ENCODE measurements at regions not wholly inside any gene's neighbourhood (a gene's known extent, or its start where the extent isn't known, plus 50 kb on each side); places are given as distances from the start of the nearest gene placed in this dataset.

DNA sequence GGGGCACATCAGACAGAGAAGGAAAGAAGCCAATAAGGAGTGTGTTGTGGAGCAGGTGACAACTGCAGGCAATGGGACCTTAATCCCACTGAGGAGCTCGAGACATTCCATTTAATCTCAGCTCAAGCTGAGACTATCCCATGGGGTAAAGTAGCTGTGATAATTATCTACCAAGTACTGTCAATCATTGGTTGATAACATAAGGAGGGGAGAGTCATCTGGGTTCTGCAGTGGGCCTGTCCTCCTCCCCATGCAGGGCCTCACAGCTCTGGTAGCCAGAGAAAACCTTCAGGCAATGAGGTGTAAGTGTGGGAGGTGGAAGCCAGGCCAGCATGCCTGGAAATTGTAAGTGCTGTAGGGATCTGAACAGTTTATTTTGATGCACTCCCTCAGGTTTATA, 375.0 kb upstream of the ARID1B start:
- DNase-seq = no peak

DNA sequence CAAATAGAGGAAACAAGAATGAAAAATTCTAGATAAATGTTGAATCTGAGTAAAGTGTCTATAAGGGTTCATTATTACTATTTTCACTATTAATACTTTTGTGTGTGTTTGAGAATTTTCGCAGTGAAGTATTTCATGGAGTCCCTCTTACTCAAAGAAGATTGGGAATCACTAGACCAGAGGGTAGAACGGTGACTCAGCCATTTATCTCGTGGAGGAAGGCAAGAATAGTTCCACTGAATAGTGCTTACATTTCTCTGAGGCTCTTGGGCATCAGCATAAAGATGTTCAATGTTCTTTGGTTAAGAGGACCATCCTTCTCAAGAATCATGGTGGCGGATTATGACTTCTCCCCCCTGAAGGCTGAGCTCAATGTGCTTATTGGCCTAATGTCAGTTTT, 376.7 kb upstream of the ARID1B start:
- no peak for DNase-seq

DNA sequence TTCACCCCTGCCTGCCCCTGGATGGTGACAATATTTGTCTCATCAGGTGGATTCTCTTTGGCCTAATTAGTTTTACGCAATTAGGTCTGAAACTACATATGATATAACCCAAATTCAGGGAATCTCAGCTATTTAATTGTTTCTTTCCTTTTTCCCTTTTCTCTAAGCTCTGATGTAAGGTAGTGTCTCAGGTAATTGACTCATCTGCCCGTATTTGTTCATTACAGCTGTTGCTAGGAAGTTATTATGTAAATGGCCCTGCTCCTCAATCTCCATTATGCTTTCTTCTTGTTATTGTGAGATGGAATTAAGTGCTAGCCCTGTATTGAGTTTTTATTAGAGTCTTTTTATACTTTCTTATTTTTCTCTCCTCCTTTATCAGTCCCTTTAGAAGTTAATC, 378.2 kb upstream of the ARID1B start:
- no peak for DNase-seq

DNA sequence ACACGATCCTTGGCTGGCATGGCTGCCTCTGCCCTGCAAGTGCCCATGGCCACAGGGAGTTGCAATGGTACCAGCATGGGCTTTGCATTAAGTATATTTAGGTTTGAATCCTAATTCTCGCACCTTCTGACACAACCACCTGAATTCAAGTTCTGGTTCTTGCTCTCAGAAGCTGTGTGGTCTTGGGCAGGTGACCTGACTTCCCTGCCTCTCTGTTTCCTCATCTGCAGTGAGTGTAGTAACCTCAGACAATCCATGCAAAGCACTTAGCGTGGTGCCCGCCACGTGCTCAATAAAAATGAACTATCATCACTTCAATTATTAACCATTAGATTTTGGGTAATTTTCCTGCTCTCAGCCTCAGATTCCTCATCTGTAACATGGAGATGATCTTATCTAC, 378.8 kb upstream of the ARID1B start:
- no peak for DNase-seq

DNA sequence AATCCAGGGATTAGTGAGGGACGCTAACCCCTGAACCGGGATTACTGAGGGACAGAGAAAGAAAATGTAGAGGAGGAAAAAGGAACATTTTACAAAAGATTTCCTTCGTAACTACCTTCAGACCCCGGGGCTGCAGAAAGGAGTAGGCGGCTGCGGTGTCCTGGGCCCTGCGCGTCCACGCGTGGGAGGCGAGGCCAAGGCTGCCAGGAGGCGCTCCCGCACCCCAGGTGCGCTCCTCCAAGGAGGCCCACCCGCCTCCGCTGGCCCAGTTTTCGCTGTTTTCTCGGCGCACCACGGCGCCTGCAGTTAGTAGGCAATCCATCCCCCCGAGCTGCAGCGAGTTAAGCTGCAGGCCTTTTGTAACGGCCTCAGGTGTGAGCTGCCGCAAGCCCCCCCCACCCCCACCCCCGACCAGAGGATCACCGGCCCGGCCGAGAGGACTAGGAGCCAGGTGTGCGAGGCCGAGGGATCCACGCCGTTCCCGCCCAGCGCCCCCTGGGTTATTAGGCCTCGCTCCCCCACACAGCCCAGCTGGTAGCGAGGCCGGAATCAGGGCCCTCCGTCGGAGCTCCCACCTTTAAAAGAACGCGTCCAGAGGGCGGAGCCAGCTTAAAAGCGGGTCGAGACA, 380.3 kb upstream of the ARID1B start:
- DNase-seq = no peak

DNA sequence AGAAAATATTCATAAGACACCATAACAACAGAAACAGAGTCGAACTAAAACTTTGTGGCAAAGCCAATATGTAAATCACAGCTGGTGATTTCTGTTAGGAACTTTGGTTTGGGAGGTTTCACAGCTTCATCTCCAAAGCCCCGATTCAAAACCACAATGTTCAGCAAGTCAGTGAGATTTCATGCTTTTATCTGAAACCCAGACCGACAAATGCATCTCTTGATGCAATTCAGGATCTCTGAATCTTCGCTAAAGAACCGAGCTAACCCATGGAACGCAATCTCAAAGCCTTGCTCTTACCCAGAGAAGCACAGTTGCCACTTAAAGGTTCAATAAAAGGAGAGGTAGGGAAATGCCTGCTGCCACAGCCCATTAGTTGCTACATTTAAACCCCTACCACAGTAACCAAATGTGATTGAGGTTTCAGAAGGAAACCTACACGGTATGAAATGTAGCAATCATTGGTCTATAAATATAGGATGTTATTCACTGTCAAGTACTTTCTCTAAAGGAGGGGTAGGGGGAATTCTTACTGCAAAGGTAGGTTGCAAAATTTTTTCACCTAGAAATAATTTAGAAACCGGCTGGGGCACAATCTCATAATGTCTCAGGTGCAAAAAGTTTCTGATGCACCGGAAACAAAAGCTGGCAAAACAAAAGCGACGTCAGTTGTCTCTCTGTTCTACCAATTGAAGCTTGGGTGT, 381.0 kb upstream of the ARID1B start:
- DNase-seq = no peak

DNA sequence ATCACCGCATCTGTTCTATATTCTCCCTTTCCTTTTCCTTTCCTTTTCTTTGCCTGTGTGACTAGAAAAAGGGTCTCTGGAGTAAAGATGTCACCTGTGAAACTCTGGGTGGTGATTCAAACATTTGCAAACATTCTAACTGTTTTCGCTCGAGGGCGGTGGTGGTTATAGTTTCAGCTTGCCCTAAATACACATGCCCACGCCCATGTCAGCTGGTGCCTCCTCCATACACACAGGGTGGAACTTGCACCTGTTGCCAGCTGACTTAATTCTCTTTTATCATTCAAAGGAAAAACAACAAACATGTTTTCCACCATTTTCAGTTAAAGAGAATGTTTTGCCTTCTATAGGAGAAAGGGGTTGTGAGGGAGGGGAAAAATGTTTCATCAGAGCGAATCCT, 381.9 kb upstream of the ARID1B start:
- no peak for DNase-seq

DNA sequence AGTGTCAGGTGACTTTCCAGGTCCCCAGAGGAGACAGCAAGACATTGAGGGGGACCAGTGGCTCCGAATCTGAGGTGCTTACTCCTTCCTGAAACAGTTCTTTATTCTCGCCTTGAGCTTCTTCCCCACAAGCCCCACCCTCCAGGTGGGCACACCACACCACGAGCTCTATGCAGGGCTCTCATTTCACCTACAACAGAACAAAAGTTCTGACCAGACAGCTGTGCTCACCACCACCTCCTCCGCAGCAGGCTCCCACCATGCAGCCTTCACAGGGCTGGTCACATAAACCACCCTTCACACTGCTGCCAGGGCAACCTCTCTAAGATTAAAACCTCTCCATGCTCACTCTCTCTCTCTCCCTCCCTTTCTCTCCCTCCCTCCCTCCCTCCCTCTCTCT, 384.5 kb upstream of the ARID1B start:
- no peak for DNase-seq

DNA sequence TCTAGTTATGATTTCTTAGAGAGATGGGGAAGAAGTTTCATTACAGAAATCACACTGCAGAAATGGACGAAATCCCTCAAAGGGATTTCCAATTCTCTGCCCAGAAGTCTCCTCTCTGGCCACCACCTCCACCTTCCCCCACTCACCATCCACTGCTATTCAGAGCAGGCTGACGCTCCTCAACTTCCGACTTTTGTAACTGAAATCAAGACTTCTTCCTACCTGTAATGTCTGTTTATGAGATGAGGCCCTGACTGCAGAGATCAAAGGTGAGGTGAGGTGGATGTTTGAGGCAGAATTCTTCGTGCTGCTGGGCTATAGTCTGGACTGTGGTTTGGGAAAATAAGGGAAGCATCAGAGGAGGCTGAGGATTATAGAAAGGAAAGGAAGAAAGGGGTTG, 385.2 kb upstream of the ARID1B start:
- no peak for DNase-seq

DNA sequence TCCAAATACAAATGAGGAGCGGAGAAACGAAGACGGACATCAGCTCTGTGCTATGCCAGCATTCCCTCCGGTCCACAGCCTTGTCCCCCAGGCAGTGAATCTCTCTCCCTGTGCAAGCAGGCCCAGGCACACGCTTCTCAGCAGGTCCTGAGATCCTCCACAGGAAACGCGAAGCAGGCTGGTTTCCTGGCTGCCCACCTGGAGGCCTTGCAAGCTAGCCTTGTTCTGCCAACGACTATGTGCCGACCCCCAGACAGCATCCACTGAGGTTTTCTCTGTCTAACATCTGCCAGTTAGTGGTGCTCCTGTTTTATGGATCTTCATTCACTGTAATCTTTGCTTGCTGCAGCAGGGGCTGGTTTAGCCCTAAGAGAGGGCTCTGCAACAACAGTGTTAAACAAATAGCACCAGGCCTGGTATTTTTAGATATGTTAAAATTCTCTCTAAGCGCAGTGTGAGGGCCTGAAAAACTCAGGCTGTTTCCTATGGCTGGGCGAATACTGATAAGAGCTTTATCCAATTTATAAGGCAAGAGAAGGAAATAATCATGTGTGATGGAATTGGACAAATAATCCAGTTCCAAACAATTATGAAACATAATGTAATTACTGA, 386.0 kb upstream of the ARID1B start:
- no peak for DNase-seq

DNA sequence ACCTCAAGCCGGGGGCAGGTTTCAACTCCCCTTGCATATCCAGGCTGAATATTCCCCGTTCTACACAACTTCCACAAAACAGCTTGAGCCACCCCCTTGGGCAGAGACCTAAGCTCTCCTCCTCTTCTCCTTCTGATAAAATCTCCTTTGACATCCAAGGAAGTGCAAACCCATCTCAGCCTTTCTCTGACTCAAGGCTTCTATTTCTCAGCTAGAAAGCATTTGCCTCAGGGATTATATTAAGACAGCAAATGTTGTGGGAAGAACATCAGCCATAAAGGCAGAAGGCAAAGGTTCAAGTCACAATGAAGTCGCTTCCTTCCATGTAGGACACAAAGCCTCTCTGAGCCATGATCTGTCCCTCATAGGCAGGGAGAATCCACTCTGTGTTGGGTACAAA, 386.6 kb upstream of the ARID1B start:
- no peak for DNase-seq

DNA sequence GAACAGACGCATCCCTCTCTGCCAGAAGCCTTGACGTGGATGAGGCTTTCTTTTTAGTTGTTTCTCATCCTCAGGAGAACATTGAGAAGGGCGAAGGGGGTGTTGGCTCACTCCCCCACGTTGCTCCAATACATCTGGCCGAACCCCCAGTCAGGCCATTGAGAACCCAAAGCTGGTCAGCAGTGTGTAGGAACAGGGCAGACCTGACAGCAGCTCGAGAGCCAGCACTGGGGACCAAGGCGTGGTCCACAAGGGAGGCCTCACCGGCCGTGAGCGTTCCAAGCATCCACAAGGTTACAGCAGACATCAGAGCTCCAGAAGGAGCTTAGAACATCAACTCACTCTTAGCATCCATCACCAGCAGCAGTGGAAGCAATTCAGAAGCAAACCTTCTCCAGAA, 387.9 kb upstream of the ARID1B start:
- no peak for DNase-seq

DNA sequence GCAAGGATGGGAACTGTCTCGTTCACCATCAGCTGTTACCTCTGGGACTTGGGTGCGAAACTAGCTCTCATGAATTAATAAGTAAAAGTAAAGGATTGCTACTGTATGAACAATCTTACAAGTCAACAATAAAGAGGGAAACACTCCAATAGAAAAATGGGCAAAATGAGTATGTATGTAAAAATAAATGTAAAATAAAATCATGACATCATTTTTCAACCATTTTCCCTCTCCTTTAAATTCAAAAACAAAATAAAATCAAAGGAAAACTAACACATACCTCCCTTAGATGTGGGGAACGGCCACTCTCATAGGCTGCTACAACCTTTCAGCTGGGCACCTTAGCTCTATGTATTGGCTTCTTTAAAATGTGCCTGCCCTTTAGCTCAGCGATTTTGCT, 389.7 kb upstream of the ARID1B start:
- no peak for DNase-seq

DNA sequence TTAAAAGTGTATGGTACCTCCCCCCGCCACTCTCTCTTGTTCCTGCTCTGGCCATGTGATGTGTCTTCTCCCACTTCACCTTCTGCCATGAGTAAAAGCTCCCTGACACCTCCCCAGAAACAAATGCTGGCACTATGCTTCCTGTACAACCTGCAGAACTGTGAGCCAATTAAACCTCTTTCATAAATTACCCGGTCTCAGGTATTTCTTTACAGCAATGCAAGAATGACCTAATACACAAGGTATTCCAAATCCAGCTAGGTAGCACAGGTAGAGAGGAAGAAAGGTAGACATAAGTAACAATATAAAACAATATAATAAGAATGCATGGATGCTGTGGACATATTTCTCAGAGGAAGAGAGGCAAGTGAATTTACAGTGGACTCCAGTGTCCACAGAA, 394.1 kb upstream of the ARID1B start:
- no peak for DNase-seq

DNA sequence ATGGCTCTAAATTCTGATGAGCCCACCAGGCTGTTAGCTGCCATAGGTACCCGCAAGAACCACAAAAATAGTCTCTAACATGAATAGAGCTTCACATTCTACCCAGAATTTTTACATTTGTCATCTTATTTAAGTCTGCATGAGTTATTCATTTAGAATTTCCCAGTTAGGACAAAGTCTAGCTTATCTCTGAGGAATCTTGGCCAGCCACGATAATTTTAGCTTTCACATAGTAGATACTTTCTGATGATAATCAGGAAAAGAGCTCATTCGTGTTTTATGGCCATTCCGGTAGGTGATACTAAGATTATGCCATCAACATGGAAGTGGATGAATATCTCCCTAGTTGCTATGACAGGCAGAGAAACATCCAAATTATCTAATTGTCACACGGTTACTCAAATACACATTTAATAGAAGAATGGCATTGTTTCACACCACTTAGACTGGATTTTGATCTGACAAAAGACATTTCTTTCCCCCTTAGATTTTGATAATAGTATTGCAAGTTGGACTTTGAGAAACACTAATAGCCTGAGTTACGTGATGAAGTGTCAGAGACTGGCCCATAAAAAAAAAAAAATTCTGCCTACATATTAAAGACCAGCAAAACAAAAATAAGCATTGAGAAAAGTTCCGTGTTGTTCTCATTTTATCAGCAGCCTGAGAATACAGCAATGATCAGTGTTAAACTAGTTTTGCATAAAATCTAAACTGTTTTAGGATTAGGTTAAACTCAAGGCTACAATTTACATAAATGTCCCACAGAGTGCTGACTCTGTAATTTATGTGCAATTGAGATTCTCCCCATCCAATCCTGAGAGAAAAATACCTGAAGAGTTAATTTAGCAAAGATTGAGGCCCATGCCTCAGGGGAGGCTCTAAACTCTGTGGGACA, 397.5 kb upstream of the ARID1B start:
- DNase-seq = peak; percentile 39

DNA sequence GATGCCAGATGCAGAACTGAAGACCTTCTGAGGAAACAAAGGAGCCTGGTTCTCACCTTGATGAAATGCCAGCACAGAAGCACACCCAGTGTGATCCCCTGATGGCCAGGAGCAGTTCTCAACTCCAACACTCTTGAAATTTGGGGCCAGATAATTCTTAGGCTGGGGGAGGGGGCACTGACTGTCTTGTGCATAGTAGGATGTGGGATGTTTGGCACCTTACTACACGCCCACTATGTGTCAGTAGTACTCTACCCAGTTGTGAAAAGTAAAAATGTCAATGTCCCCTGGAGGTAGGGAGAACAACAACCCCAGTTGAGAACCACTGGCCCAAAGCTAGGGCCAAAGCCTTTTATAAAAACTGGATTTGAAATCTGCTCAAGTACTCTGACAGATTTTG, 398.3 kb upstream of the ARID1B start:
- no peak for DNase-seq

DNA sequence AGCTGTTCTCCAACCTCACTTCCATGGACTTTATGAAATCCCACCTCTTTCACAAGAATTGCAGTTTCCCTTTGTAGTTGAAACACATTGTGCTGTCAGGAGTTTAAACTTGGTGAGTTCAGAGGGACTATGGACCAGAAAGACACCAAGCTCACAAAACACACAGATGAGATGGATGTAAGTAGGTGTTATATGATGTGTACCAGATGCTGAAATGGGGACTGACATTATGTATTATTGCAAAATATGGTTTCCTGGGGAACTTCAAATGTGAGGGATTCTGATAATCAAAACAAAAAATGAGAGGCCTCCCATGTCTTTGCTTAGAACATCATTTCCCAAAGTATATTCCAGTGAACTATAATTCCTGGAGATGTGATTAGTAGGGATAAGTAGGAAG, 401.1 kb upstream of the ARID1B start:
- no peak for DNase-seq

DNA sequence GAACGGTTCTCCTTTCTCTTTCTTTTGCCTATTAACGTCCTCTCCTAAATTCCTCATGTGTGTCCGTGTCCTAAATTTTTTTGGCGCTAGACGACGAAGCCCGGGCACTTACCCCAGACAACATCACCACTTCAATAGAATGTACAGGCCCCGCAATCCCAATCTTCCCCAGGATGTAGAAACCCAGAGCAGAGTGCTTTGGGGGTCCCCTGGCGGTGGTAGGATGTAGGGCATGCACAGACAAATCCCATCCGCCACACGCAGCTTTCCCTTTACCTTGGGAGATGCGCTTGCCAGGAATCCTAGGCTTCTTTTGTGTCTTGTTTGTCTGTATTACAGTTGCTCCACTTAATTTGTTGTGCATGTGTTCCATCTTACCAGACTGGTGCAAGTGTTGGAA, 417.3 kb upstream of the ARID1B start:
- DNase-seq = no peak

DNA sequence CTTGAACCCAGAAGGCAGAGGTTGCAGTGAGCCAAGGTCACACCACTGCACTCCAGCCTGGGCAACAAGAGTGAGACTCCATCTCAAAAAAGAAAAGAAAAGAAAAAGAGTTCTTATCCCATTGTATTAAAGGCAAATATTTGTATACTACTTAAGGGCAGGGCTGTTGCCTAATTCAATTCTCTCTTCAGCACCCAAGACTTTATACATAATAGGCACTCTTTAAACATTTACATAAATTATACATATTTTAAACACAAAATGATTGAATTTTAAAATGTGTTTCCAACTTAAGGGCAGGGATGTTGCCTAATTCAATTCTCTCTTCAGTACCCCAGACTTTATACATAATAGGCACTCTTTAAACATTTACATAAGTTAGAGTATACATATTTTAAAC, 424.3 kb upstream of the ARID1B start:
- DNase-seq = no peak

DNA sequence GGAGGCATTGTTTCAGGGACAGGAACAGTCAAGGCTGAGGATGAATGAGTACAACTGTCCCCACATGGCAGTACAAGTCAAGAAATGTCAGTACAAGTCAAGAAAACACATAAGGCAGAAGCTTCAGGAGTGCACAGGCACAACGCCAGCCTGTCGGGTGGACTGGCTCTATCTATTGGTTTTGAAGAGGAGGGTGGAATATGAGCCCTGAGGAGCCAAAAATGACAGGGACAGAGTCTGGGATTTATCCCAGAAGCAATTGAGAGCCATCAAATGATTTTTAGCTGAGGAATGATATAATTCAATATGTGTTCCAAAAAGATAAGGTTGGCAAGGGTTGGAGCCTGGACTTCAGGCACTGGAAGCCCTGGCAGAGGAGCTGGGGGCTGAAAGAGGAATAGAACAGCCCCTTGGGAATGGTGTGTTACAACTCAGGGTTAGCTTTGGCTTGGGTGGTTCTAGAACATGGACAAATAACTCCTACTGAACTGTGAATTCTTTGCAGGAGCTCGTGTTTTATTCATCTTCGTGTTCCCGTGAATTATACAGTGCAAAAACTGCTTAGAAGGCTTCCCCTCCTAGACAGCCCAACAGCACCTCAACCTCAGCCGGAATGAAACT, 425.7 kb upstream of the ARID1B start:
- DNase-seq = no peak

DNA sequence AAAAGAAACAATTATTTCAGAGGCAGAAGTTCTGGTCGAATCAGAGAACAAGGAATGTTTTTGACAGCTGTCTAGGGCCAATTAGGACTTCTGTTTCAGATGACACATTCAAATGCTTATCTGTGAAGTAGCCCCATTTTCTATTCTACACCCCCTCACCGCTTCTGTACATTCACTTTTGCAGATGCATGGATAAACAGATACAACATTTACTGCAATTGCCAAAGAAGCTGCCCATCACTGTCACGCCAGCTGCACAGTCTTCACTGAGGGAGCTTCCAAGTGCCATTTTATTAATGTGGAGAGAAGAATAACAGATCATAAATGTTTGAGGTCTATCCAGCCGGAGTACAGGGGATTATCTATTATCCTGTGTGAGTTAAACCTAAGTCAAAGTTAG, 426.8 kb upstream of the ARID1B start:
- DNase-seq = no peak

DNA sequence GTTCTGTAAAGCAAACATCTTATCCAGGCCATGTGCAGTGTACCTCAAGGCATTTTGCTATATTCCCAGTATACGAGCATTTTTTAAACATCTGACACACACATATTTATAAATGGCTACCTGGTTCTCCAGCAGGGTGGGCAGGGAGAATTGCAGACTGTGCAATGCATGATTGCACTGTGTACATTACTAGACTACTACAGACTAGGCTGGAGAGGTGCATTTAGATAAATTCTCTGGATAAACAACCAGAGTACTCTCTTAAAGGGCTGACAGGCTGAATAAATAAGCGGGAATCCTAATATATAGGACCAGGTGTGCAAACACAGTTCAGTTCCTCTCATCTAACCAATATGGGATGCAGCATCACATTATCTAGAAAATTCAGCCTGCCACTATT, 428.3 kb upstream of the ARID1B start:
- no peak for DNase-seq

DNA sequence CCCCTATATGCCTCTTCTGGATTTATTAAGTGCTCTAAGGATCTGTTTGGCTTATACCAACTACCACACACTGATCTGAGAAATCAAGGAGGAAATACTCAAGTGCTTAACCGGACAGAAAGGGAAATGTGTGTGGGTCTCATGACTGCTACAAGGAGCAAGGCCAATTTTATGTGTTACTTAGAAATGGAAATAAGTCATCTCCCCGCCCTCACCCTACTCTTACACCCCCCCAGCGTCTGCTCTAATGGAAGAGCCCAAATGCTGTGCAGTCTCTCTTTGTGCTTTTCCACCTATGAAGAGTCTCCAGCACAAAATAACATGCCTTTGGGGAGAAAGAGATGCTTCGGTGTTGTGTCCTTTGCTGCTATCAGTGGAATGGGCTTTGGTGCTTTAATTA, 428.8 kb upstream of the ARID1B start:
- no peak for DNase-seq
